SU-DHL-6 (cell line): ENCODE measurements at regions not wholly inside any gene's neighbourhood (a gene's known extent, or its start where the extent isn't known, plus 50 kb on each side); places are given as distances from the start of the nearest gene placed in this dataset.

Source experiments
- EZH2phosphoT487 ChIP-seq: fragments of 200-600 bp; sonication (generic), shearing (Covaris generic); conservative IDR thresholded peaks from 2 replicates; pipeline ENCODE4 v1.6.1; 2018; ENCODE audit warnings: mild to moderate bottlenecking, antibody characterized with exemption, low read length, moderate library complexity, mixed read lengths
- TF ChIP-seq, protein P1 (sequence below): fragments of 200-600 bp; sonication (generic); IDR thresholded peaks from one replicate; pipeline ENCODE4 v1.5.1; 2017; ENCODE audit warnings: antibody characterized with exemption, mild to moderate bottlenecking, low read length, moderate library complexity; ENCODE audit not compliant: insufficient read depth, poor library complexity, severe bottlenecking

DNA sequence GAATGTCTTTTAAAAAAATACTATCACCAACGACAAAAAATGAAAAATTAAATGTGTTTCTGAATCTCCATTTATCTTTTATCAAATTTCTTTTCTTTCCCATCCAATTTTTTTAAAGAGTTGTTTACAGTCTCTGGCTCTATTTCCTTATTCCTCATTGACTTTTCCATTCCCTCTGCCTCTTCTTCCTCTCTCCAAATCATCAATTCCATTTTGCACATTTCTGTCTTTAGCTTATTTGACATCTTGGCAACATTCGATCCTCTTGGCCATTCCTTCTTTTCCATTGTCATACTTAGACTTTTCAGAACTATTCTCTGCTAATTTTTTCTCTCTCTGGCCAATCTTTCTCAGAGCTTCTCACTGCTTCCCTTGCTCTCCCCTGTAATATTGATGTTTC lies 497.6 kb downstream of the PLPP3 start:
- TF ChIP-seq, protein P1, sequence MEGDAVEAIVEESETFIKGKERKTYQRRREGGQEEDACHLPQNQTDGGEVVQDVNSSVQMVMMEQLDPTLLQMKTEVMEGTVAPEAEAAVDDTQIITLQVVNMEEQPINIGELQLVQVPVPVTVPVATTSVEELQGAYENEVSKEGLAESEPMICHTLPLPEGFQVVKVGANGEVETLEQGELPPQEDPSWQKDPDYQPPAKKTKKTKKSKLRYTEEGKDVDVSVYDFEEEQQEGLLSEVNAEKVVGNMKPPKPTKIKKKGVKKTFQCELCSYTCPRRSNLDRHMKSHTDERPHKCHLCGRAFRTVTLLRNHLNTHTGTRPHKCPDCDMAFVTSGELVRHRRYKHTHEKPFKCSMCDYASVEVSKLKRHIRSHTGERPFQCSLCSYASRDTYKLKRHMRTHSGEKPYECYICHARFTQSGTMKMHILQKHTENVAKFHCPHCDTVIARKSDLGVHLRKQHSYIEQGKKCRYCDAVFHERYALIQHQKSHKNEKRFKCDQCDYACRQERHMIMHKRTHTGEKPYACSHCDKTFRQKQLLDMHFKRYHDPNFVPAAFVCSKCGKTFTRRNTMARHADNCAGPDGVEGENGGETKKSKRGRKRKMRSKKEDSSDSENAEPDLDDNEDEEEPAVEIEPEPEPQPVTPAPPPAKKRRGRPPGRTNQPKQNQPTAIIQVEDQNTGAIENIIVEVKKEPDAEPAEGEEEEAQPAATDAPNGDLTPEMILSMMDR: no peak
- TF ChIP-seq EZH2phosphoT487: no peak
